Spinal cord (tissue), 9 donors: ENCODE measurements at regions not wholly inside any gene's neighbourhood (a gene's known extent, or its start where the extent isn't known, plus 50 kb on each side); places are given as distances from the start of the nearest gene placed in this dataset.
A peak's percentile ranks its signal among the peaks of the same experiment; 100 is the strongest.

ENCODE experiments used
- DNase-seq, 6 donors: peaks; one replicate each; pipeline versions ENCODE4 v3.0.0 to v3.0.0-alpha.2; 2013 to 2015; ENCODE audit warnings: low spot score in 6 of 6, low read depth in 4 of 6
- H3K27ac ChIP-seq: one replicate; pipeline ENCODE4 v1.5.1; 2013; ENCODE audit warnings: low read depth, low read length, control low read depth
- H3K27me3 ChIP-seq: one replicate; pipeline ENCODE4 v1.6.1; 2013; ENCODE audit warnings: low read length; ENCODE audit not compliant: control insufficient read depth, insufficient read depth
- H3K36me3 ChIP-seq: one replicate; pipeline ENCODE4 v1.6.1; 2013; ENCODE audit warnings: low read length; ENCODE audit not compliant: control insufficient read depth, insufficient read depth
- H3K4me1 ChIP-seq: one replicate; pipeline ENCODE4 v1.6.1; 2013; ENCODE audit warnings: low read length; ENCODE audit not compliant: control insufficient read depth, insufficient read depth
- H3K4me3 ChIP-seq: one replicate; pipeline ENCODE4 v1.5.1; 2013; ENCODE audit warnings: low read depth, low read length, control low read depth
- H3K9me3 ChIP-seq: one replicate; pipeline ENCODE4 v1.6.1; 2013; ENCODE audit warnings: low read length; ENCODE audit not compliant: control insufficient read depth, insufficient read depth
- WGBS: methylation state at CpG from one replicate; pipeline ENCODE4 v1.1.5; 2013; ENCODE audit warnings: missing lambda C conversion rate; ENCODE audit not compliant: insufficient coverage; 5-methylcytosine and 5-hydroxymethylcytosine counted together
- donor health status: healthy.

DNA sequence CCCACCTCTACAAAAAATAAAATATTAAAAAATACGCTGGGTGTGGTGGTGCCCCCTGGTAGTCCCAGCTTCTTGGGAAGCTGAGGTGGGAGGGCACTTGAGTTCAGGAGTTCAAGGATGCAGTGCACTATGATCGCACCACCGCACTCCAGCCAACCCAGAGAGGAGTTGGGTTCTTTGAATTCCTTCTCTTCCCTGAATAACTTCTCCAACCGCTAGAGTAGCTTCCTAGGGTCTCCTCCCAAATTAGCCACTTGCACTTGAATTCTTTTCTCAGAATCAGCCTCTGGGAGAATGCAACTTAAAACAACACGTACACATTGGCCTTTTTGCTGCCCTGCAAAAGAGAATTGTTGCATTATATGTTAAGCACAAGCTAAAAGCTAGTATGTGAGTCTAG lies 272.5 kb downstream of the ABHD5 start:
- no peak overlapping the region for H3K27ac ChIP-seq
- H3K36me3 ChIP-seq: no peaks in the 10 kb centered on the region
- H3K4me1 ChIP-seq: peaks cover 3% of the 10 kb centered on the region
- WGBS: 93% methylated on average over 2 of the region's 5 CpGs
- no peaks in the 10 kb centered on the region for H3K27me3 ChIP-seq
- no peak for DNase-seq
- no peaks in the 10 kb centered on the region for H3K9me3 ChIP-seq
- H3K4me3 ChIP-seq: no peak overlapping the region

DNA sequence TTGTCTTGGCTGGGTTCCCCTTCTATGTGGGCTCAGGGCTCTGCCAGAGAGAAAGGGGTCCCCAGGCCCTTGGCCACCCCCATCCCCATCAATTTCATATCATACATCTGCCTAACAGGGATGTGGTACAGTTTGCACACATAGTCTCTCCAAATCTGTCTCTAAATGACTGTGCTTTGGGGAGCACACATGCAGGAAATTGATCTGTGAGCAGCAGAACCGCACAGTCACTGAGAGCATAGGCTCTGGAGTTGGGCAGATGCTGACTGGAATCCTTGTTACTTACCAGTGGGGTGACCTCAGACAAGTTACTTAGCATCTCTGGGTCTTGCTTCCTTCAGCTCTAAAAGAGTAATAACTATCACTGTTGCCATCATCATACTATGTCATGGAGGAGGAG lies 273.9 kb downstream of the ABHD5 start:
- H3K36me3 ChIP-seq: no peaks in the 10 kb centered on the region
- 86% methylated on average over 1 of the region's 1 CpG for WGBS
- no peaks in the 10 kb centered on the region for H3K9me3 ChIP-seq
- H3K4me1 ChIP-seq: no peaks in the 10 kb centered on the region
- H3K4me3 ChIP-seq: no peak overlapping the region
- no peaks in the 10 kb centered on the region for H3K27me3 ChIP-seq
- H3K27ac ChIP-seq: no peak overlapping the region
- DNase-seq: no peak

DNA sequence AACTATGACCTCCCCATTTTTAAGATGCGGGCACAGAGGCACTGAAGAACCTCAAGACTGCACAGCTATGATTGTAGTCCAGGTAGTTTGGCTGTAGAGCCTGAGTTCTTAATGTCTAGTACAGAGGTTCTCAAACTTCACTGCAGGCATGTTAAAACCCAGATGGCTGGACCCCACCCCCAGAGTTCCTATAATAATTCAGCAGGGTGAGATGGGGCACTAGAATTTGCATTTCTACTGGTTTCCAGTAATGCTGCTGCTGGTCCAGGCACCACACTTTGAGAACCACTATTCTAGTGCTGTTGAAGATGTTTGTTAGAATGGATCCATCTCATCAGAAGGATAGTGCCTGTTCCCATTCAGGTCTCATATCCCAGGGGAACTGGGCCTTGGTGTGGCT lies 274.9 kb downstream of the ABHD5 start:
- Histone ChIP-seq H3K9me3 (no peaks in the 10 kb centered on the region), H3K36me3 (no peaks in the 10 kb centered on the region), H3K4me3 (no peak overlapping the region), H3K4me1 (no peaks in the 10 kb centered on the region), H3K27ac (no peak overlapping the region), H3K27me3 (peaks cover 2% of the 10 kb centered on the region)
- no peak for DNase-seq
- WGBS: no CpG with 5 or more reads among the region's 1 CpG

DNA sequence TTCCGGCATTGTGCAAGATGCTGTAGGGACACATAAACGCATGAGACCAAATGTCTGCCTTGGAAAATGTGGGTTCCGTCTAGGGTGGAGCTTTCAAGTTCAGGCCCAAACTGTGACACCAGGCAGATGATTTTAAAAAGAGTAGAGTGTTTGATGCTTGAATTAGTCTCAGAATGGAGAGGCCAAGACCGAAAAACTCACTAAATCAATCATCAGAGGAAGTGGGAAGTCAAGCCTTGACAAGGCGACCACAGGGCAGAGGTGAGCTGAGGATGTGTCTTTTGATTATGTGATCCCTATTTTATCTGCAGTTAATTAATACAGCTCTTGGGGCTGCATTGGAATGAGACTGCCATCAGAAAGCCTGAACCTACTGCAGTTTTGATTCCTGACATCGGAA lies 275.4 kb downstream of the ABHD5 start:
- Histone ChIP-seq H3K4me3 (no peak overlapping the region), H3K36me3 (no peaks in the 10 kb centered on the region), H3K27me3 (peaks cover 2% of the 10 kb centered on the region), H3K4me1 (no peaks in the 10 kb centered on the region), H3K9me3 (no peaks in the 10 kb centered on the region), H3K27ac (no peak overlapping the region)
- 65% methylated on average over 4 of the region's 6 CpGs for WGBS
- no peak for DNase-seq

DNA sequence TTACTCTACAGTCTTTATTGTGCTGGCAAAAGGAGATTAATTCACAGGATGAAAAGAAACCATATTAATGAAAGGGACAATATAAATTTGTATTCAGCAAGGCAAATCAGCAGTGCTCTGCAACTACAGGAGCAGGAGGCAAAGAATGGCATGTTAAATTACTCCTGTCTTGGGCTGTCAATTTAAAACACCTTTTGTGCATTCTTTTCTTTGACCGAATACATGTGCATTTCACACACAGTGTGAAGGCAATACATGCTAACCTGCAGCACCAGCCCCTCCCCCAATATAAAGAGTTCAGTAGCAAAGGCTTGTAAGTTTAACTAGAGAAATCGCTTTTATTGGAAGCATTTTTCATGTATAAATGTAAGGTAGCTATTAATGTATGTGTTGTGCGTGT lies 275.2 kb upstream of the TOPAZ1 start:
- Histone ChIP-seq H3K9me3 (no peaks in the 10 kb centered on the region), H3K36me3 (no peaks in the 10 kb centered on the region), H3K4me1 (no peaks in the 10 kb centered on the region), H3K27ac (no peak overlapping the region), H3K4me3 (no peak overlapping the region), H3K27me3 (peaks cover 2% of the 10 kb centered on the region)
- no CpG with 5 or more reads among the region's 3 CpGs for WGBS
- peak in 1 of 6 donors; percentile 51 for DNase-seq

DNA sequence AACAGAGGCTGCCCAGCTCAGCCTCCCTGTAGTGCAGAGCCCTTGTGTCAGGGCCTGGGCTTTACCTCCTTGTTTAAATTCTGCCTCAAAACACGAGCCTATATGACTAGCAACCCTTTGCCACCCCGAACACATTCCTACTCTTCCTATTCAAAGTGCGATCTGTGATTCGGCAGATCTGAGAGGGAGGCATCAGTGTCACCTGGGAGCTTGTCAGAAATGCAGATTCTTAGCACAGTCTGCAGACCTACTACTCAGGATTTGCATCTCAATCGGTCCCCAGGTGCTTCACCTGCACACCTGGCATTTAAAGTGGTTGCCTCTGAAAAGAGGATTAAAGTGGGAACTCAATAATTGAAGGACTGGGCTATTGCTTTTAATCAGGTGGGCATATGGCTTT lies 273.2 kb upstream of the TOPAZ1 start:
- 50% methylated on average over 4 of the region's 5 CpGs for WGBS
- Histone ChIP-seq H3K27me3 (peaks cover 2% of the 10 kb centered on the region), H3K4me1 (no peaks in the 10 kb centered on the region), H3K4me3 (no peak overlapping the region), H3K9me3 (no peaks in the 10 kb centered on the region), H3K27ac (no peak overlapping the region), H3K36me3 (no peaks in the 10 kb centered on the region)
- DNase-seq: no peak

DNA sequence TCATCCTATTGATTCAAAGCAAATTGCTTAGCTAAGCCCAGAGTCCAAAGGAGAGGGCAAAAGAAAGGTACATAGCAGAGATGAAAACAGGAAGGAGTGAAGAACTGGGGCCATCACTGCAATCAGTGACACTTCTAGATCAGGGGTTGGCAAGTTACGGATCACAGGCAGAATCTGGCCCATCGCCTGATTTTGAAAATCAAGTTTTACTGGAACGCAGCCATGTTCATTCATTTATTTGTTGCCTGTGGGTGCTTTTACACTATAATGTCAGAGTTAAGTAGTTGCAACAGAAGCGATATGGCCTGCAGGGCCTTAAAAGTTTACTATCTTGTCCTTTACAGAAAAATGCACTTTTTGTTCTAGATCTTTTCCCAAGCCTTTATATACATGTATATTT lies 271.7 kb upstream of the TOPAZ1 start:
- H3K9me3 ChIP-seq: no peaks in the 10 kb centered on the region
- WGBS: 80% methylated on average over 3 of the region's 4 CpGs
- H3K27me3 ChIP-seq: peaks cover 2% of the 10 kb centered on the region
- H3K36me3 ChIP-seq: no peaks in the 10 kb centered on the region
- H3K4me3 ChIP-seq: no peak overlapping the region
- no peak overlapping the region for H3K27ac ChIP-seq
- no peaks in the 10 kb centered on the region for H3K4me1 ChIP-seq
- no peak for DNase-seq

DNA sequence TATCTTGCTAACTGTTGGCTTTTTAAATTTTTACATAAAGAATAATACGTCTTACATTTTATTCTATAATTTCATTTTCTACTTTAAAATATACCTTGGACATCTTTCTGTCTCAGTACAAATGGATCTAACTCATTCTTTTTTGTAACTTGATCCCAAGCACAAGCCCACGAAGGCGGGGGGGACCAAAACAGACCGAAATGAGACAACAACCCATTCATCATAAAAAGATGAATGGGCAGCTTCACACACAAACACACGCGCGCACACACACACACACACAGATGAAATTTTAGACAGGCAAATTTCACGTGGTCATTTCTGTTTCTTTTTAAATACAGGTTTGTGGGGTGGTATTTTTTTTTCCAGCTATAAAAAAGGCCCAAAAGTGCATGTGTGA lies 271.3 kb upstream of the TOPAZ1 start:
- WGBS: 75% methylated on average over 3 of the region's 8 CpGs

DNA sequence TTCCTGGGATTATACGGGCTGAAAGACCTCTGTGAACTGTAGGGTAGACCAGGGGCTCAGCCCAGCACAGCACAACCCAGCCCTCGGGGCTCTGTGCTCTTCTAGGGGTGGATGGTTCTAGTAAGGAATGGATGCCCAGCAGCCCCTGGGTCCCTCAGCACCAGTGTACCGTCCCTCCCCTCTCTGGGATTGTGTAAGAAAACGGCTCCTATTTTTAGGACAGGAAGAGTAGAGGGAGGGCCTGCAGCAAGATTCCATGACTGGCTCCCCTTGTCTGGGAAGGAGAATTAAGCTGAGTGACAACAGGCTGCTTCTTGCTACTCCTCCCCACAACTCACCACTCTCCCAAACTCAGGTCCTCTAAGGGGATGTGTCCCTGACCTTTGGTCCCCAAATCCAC lies 270.8 kb upstream of the TOPAZ1 start:
- no peak for DNase-seq
- Histone ChIP-seq H3K4me3 (no peak overlapping the region), H3K27me3 (peaks cover 2% of the 10 kb centered on the region), H3K36me3 (no peaks in the 10 kb centered on the region), H3K4me1 (no peaks in the 10 kb centered on the region), H3K27ac (no peak overlapping the region), H3K9me3 (peaks cover under 1% of the 10 kb centered on the region)
- WGBS: 100% methylated on average over 2 of the region's 4 CpGs

More for the DNA sequence above, 271.3 kb upstream of the TOPAZ1 start:
- no peak overlapping the region for H3K4me3 ChIP-seq
- H3K9me3 ChIP-seq: no peaks in the 10 kb centered on the region
- no peak overlapping the region for H3K27ac ChIP-seq
- no peaks in the 10 kb centered on the region for H3K36me3 ChIP-seq
- H3K4me1 ChIP-seq: no peaks in the 10 kb centered on the region
- no peak for DNase-seq
- peaks cover 2% of the 10 kb centered on the region for H3K27me3 ChIP-seq

DNA sequence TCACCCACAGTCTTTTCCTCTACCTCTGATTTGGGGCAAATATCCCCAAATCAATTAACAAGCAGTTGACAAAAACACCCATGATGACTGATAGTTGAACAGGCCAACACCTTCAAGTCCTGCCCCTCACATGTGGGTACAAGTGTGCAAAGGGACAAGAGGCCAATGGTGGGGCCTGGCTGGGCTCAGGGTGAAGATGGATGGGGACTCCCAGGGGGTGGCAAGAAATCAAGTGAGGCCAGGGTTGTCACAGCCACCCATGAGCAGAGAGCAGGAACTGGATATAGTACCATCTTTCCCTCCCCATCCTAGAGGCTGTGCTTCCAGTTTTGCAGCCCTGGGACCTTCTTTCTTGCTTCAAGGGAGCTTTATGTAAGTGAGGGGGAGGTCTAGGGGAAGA lies 270.2 kb upstream of the TOPAZ1 start:
- no peak overlapping the region for H3K27ac ChIP-seq
- no peaks in the 10 kb centered on the region for H3K4me1 ChIP-seq
- DNase-seq: no peak
- peaks cover 3% of the 10 kb centered on the region for H3K9me3 ChIP-seq
- H3K36me3 ChIP-seq: no peaks in the 10 kb centered on the region
- H3K27me3 ChIP-seq: peaks cover 2% of the 10 kb centered on the region
- H3K4me3 ChIP-seq: no peak overlapping the region
